Muscle layer of colon (tissue), 2 donors: ENCODE measurements at regions not wholly inside any gene's neighbourhood (a gene's known extent, or its start where the extent isn't known, plus 50 kb on each side); places are given as distances from the start of the nearest gene placed in this dataset.

Experiments
- H3K27ac ChIP-seq: one replicate; pipeline ENCODE4 v1.7.0; 2013; ENCODE audit warnings: low read depth, mild to moderate bottlenecking, low read length, moderate library complexity
- H3K27me3 ChIP-seq, 2 donors: one replicate each; pipeline ENCODE4 v1.7.0; 2013; ENCODE audit warnings: low read length in 2 of 2, mild to moderate bottlenecking in 2 of 2; ENCODE audit not compliant: insufficient read depth in 2 of 2, control insufficient read depth in 1 of 2
- H3K36me3 ChIP-seq: one replicate; pipeline ENCODE4 v1.7.0; 2013; ENCODE audit warnings: mild to moderate bottlenecking, low read length; ENCODE audit not compliant: insufficient read depth
- H3K4me1 ChIP-seq: one replicate; pipeline ENCODE4 v1.7.0; 2013; ENCODE audit warnings: mild to moderate bottlenecking, low read length; ENCODE audit not compliant: insufficient read depth
- H3K4me3 ChIP-seq, 2 donors: one replicate each; pipeline ENCODE4 v1.7.0; 2013; ENCODE audit warnings: low read length in 2 of 2, low read depth in 1 of 2, mild to moderate bottlenecking in 1 of 2, moderate library complexity in 1 of 2
- H3K9ac ChIP-seq: one replicate; pipeline ENCODE4 v1.7.0; 2013; ENCODE audit warnings: low read length
- H3K9me3 ChIP-seq: one replicate; pipeline ENCODE4 v1.7.0; 2013; ENCODE audit warnings: mild to moderate bottlenecking, low read length
- donor health status: abdominal sarcoma.
- donor health status: Adenocarcinoma of cecum.

- Histone ChIP-seq H3K9ac (no peak overlapping the region), H3K9me3 (no peaks in the 10 kb centered on the region), H3K27me3 (no peaks in the 10 kb centered on the region), H3K27ac (no peak overlapping the region), H3K4me1 (no peaks in the 10 kb centered on the region), H3K36me3 (no peaks in the 10 kb centered on the region), H3K4me3 (no peak overlapping the region)
These were observed 55.3 kb upstream of the SLCO6A1 start for GRCh38 chr5:102554082-102554481.

- Histone ChIP-seq H3K4me3 (no peak overlapping the region), H3K36me3 (no peaks in the 10 kb centered on the region), H3K9ac (no peak overlapping the region), H3K27me3 (no peaks in the 10 kb centered on the region), H3K9me3 (no peaks in the 10 kb centered on the region), H3K27ac (no peak overlapping the region), H3K4me1 (no peaks in the 10 kb centered on the region)
These were observed 55.9 kb upstream of the SLCO6A1 start for GRCh38 chr5:102554728-102555127.

- H3K27ac ChIP-seq = no peak overlapping the region
- no peaks in the 10 kb centered on the region for H3K9me3 ChIP-seq
- H3K27me3 ChIP-seq = no peaks in the 10 kb centered on the region
- H3K9ac ChIP-seq = no peak overlapping the region
- H3K4me1 ChIP-seq = no peaks in the 10 kb centered on the region
- no peak overlapping the region for H3K4me3 ChIP-seq
- no peaks in the 10 kb centered on the region for H3K36me3 ChIP-seq
These were observed 63.3 kb upstream of the SLCO6A1 start for GRCh38 chr5:102561894-102562760.

- Histone ChIP-seq H3K4me1 (no peaks in the 10 kb centered on the region), H3K36me3 (no peaks in the 10 kb centered on the region), H3K9ac (no peak overlapping the region), H3K4me3 (no peak overlapping the region), H3K9me3 (no peaks in the 10 kb centered on the region), H3K27me3 (no peaks in the 10 kb centered on the region), H3K27ac (no peak overlapping the region)
These were observed 71.9 kb upstream of the SLCO6A1 start for GRCh38 chr5:102570747-102571146.

- H3K27me3 ChIP-seq = no peaks in the 10 kb centered on the region
- no peak overlapping the region for H3K27ac ChIP-seq
- no peaks in the 10 kb centered on the region for H3K9me3 ChIP-seq
- H3K36me3 ChIP-seq = no peaks in the 10 kb centered on the region
- no peak overlapping the region for H3K9ac ChIP-seq
- H3K4me1 ChIP-seq = no peaks in the 10 kb centered on the region
- no peak overlapping the region for H3K4me3 ChIP-seq
These were observed 79.6 kb upstream of the SLCO6A1 start for GRCh38 chr5:102578362-102578761.

- H3K4me3 ChIP-seq = no peak overlapping the region
- H3K9ac ChIP-seq = no peak overlapping the region
- H3K36me3 ChIP-seq = no peaks in the 10 kb centered on the region
- no peaks in the 10 kb centered on the region for H3K4me1 ChIP-seq
- no peaks in the 10 kb centered on the region for H3K27me3 ChIP-seq
- no peak overlapping the region for H3K27ac ChIP-seq
- no peaks in the 10 kb centered on the region for H3K9me3 ChIP-seq
These were observed 80.6 kb upstream of the SLCO6A1 start for GRCh38 chr5:102579379-102579778.

- no peaks in the 10 kb centered on the region for H3K9me3 ChIP-seq
- H3K9ac ChIP-seq = no peak overlapping the region
- H3K27me3 ChIP-seq = no peaks in the 10 kb centered on the region
- H3K27ac ChIP-seq = no peak overlapping the region
- no peaks in the 10 kb centered on the region for H3K4me1 ChIP-seq
- H3K4me3 ChIP-seq = no peak overlapping the region
- no peaks in the 10 kb centered on the region for H3K36me3 ChIP-seq
These were observed 82.2 kb upstream of the SLCO6A1 start for GRCh38 chr5:102581011-102581410.

GRCh38 chr5:102582696-102583095, 83.9 kb upstream of the SLCO6A1 start:
- Histone ChIP-seq H3K27me3 (no peaks in the 10 kb centered on the region), H3K36me3 (no peaks in the 10 kb centered on the region), H3K9ac (no peak overlapping the region), H3K9me3 (no peaks in the 10 kb centered on the region), H3K4me1 (no peaks in the 10 kb centered on the region), H3K4me3 (no peak overlapping the region), H3K27ac (no peak overlapping the region)

GRCh38 chr5:102583276-102584124, 84.7 kb upstream of the SLCO6A1 start:
- H3K27me3 ChIP-seq = no peaks in the 10 kb centered on the region
- H3K9ac ChIP-seq = no peak overlapping the region
- H3K9me3 ChIP-seq = no peaks in the 10 kb centered on the region
- H3K36me3 ChIP-seq = no peaks in the 10 kb centered on the region
- no peak overlapping the region for H3K4me3 ChIP-seq
- H3K27ac ChIP-seq = no peak overlapping the region
- H3K4me1 ChIP-seq = no peaks in the 10 kb centered on the region

- Histone ChIP-seq H3K27me3 (no peaks in the 10 kb centered on the region), H3K4me1 (no peaks in the 10 kb centered on the region), H3K27ac (no peak overlapping the region), H3K36me3 (no peaks in the 10 kb centered on the region), H3K4me3 (no peak overlapping the region), H3K9ac (no peak overlapping the region), H3K9me3 (no peaks in the 10 kb centered on the region)
These were observed 90.9 kb upstream of the SLCO6A1 start for GRCh38 chr5:102589661-102590060.

GRCh38 chr5:102590467-102590866, 91.7 kb upstream of the SLCO6A1 start:
- Histone ChIP-seq H3K4me1 (no peaks in the 10 kb centered on the region), H3K27me3 (no peaks in the 10 kb centered on the region), H3K9me3 (no peaks in the 10 kb centered on the region), H3K36me3 (no peaks in the 10 kb centered on the region), H3K27ac (no peak overlapping the region), H3K9ac (no peak overlapping the region), H3K4me3 (no peak overlapping the region)
